DOHH2 (cell line): ENCODE measurements at regions not wholly inside any gene's neighbourhood (a gene's known extent, or its start where the extent isn't known, plus 50 kb on each side); places are given as distances from the start of the nearest gene placed in this dataset.

Experiments
- H3F3A ChIP-seq: fragments of 200-600 bp; sonication (generic), shearing (Covaris generic); 2 replicates; pipeline ENCODE4 v1.6.0; 2016; ENCODE audit warnings: antibody characterized with exemption, mild to moderate bottlenecking; ENCODE audit not compliant: control insufficient read depth, insufficient read depth
- H3K27ac ChIP-seq: fragments of 200-600 bp; sonication (generic); 2 replicates; pipeline ENCODE4 v1.5.1; 2014; ENCODE audit warnings: low read depth, mild to moderate bottlenecking, low read length, moderate library complexity
- H3K27me3 ChIP-seq: fragments of 200-600 bp; sonication (generic); 2 replicates; pipeline ENCODE4 v1.6.1; 2014; ENCODE audit warnings: mild to moderate bottlenecking, low read length, mixed read lengths; ENCODE audit not compliant: control insufficient read depth
- H3K36me3 ChIP-seq: fragments of 200-600 bp; sonication (generic); 2 replicates; pipeline ENCODE4 v1.6.1; 2014; ENCODE audit warnings: mild to moderate bottlenecking, low read length, moderate library complexity, mixed read lengths; ENCODE audit not compliant: control insufficient read depth
- H3K4me1 ChIP-seq: fragments of 200-600 bp; sonication (generic); 2 replicates; pipeline ENCODE4 v1.6.1; 2014; ENCODE audit warnings: mild to moderate bottlenecking, low read length, mixed read lengths; ENCODE audit not compliant: control insufficient read depth
- H3K4me2 ChIP-seq: fragments of 200-600 bp; sonication (generic); 2 replicates; pipeline ENCODE4 v1.6.0; 2014; ENCODE audit warnings: mild to moderate bottlenecking, low read length, moderate library complexity
- H3K4me3 ChIP-seq: fragments of 200-600 bp; sonication (generic); 2 replicates; pipeline ENCODE4 v1.5.1; 2014; ENCODE audit warnings: mild to moderate bottlenecking, low read length, mixed read lengths
- H3K79me2 ChIP-seq: fragments of 200-600 bp; sonication (generic); 2 replicates; pipeline ENCODE4 v1.6.1; 2014; ENCODE audit warnings: mild to moderate bottlenecking, low read length, mixed read lengths; ENCODE audit not compliant: control insufficient read depth
- H3K9me2 ChIP-seq: fragments of 200-600 bp; sonication (generic); replicated peaks from 2 replicates; pipeline ENCODE4 v1.6.1; 2014; ENCODE audit warnings: mild to moderate bottlenecking, low read length, mixed read lengths; ENCODE audit not compliant: control insufficient read depth
- H3K9me3 ChIP-seq: fragments of 200-600 bp; sonication (generic); 2 replicates; pipeline ENCODE4 v1.6.1; 2014; ENCODE audit warnings: antibody characterized with exemption, low read length, mixed read lengths; ENCODE audit not compliant: control insufficient read depth, insufficient read depth
- H4K20me1 ChIP-seq: fragments of 200-600 bp; sonication (generic); 2 replicates; pipeline ENCODE4 v1.6.0; 2014; ENCODE audit warnings: low read depth, mild to moderate bottlenecking, antibody characterized with exemption, low read length, moderate library complexity; ENCODE audit not compliant: control insufficient read depth, insufficient read depth
- CTCF ChIP-seq: fragments of 200-600 bp; sonication (generic); IDR thresholded peaks from one replicate; pipeline ENCODE4 v1.5.1; 2014; ENCODE audit warnings: antibody characterized with exemption, mild to moderate bottlenecking, low read depth, low read length; ENCODE audit not compliant: poor library complexity, severe bottlenecking
- EZH2phosphoT487 ChIP-seq: fragments of 200-600 bp; sonication (generic); IDR thresholded peaks from 2 replicates; pipeline ENCODE4 v1.6.1; 2017; ENCODE audit warnings: borderline replicate concordance, mild to moderate bottlenecking, antibody characterized with exemption, low read length, moderate library complexity, mixed read lengths

GRCh38 chr14:98243332-98243731, 1028.7 kb downstream of the BCL11B start:
- Histone ChIP-seq H4K20me1 (no peaks in the 10 kb centered on the region), H3K36me3 (no peaks in the 10 kb centered on the region), H3K27me3 (no peaks in the 10 kb centered on the region), H3K4me3 (no peak overlapping the region), H3K27ac (no peak overlapping the region), H3K9me2 (no peaks in the 10 kb centered on the region), H3K9me3 (no peaks in the 10 kb centered on the region), H3K4me2 (no peak overlapping the region), H3K4me1 (no peaks in the 10 kb centered on the region), H3F3A (no peaks in the 10 kb centered on the region), H3K79me2 (no peaks in the 10 kb centered on the region)
- TF ChIP-seq EZH2phosphoT487 (no peak), CTCF (no peak)

GRCh38 chr14:98244162-98244948, 1027.6 kb downstream of the BCL11B start:
- H3K4me1 ChIP-seq, result no peaks in the 10 kb centered on the region
- no peaks in the 10 kb centered on the region for H3K27me3 ChIP-seq
- H3K9me3 ChIP-seq, result no peaks in the 10 kb centered on the region
- no peaks in the 10 kb centered on the region for H3F3A ChIP-seq
- no peaks in the 10 kb centered on the region for H3K36me3 ChIP-seq
- H3K4me3 ChIP-seq, result no peak overlapping the region
- H3K4me2 ChIP-seq, result no peak overlapping the region
- H3K27ac ChIP-seq, result no peak overlapping the region
- H3K9me2 ChIP-seq, result no peaks in the 10 kb centered on the region
- no peaks in the 10 kb centered on the region for H3K79me2 ChIP-seq
- H4K20me1 ChIP-seq, result no peaks in the 10 kb centered on the region
- TF ChIP-seq EZH2phosphoT487, result no peak
- TF ChIP-seq CTCF, result no peak

GRCh38 chr14:98244966-98245569, 1026.9 kb downstream of the BCL11B start:
- Histone ChIP-seq H3K4me2 (no peak overlapping the region), H3K27me3 (no peaks in the 10 kb centered on the region), H3K79me2 (no peaks in the 10 kb centered on the region), H4K20me1 (no peaks in the 10 kb centered on the region), H3K36me3 (no peaks in the 10 kb centered on the region), H3K9me3 (no peaks in the 10 kb centered on the region), H3K4me1 (no peaks in the 10 kb centered on the region), H3K27ac (no peak overlapping the region), H3F3A (no peaks in the 10 kb centered on the region), H3K4me3 (no peak overlapping the region), H3K9me2 (no peaks in the 10 kb centered on the region)
- no peak for TF ChIP-seq CTCF
- TF ChIP-seq EZH2phosphoT487, result no peak
